GM21529 (cell line): ENCODE measurements at regions not wholly inside any gene's neighbourhood (a gene's known extent, or its start where the extent isn't known, plus 50 kb on each side); places are given as distances from the start of the nearest gene placed in this dataset.
A peak's percentile ranks its signal among the peaks of the same experiment; 100 is the strongest.
"Not testable (repeated sequence)": the region's sequence is repeated elsewhere in the genome, so short reads cannot be mapped to it uniquely, and the experiment has no call there.

Source experiments
- ATAC-seq: cut with Tn5 transposase; IDR thresholded peaks from one replicate; pipeline ENCODE4 v1.9.1; 2021; ENCODE audit not compliant: unreplicated experiment

- not testable (repeated sequence) for ATAC-seq
Observed at GRCh38 chr21:5103880-5104561, 5417.4 kb upstream of the TPTE start.

GRCh38 chr21:5104562-5104928, 5416.8 kb upstream of the TPTE start:
- not testable (repeated sequence) for ATAC-seq

- peak; percentile 35 for ATAC-seq
Observed at GRCh38 chr21:5105939-5106708, 5415.3 kb upstream of the TPTE start.

DNA sequence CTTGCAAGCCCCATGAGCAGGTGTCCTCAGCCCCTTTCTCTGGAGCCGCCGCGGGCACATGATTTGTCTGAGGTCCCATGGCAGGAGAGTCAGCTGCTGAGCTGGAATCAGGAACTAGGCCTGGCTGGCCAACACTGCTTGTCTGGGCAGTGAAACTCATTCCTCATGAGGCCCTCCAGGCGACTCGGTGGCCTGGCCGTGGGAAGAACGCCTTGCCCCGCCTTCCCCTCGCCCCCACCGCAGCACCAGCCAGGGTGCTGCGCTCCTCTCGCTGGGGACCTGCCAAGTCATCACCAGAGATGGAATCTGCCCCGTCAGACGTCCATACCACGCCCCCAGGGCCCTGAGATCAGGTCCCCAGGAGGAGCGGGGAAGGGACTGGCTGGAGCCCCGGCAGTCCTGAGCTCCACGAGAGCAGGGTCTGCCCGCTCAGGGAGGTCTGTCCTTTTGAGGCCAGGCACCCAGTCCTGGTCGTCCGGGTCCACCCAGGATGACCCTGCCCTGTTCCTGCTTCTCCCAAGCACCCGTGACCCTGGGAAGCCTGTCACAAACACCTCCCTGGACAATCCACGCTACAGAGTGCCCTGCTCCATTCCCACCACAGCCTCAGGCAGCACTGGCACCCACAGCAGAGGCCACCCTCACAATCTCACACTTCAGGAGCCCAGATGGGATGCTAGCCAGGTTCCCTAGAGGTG, 5414.5 kb upstream of the TPTE start:
- ATAC-seq: peak; percentile 24

GRCh38 chr21:5107637-5108036, 5413.7 kb upstream of the TPTE start:
- not testable (repeated sequence) for ATAC-seq

- ATAC-seq: not testable (repeated sequence)
Observed at GRCh38 chr21:5108048-5108775, 5413.2 kb upstream of the TPTE start.

DNA sequence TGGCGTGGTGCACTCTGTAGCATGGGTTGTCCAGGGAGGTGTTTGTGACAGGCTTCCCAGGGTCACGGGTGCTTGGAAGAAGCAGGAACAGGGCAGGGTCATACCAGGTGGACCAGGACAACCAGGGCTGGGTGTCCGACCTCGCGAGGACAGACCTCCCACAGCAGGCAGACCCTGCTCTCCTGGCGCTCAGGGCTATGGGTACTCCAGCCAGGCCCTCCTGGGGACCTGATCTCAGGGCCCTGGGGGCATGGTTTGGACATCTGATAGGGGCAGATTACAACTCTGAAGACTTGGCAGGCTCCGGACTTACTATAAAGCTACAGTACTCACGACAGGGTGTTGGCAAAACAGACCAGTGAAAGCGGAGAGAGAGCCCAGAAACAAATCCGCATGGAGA, 5410.2 kb upstream of the TPTE start:
- ATAC-seq: not testable (repeated sequence)

DNA sequence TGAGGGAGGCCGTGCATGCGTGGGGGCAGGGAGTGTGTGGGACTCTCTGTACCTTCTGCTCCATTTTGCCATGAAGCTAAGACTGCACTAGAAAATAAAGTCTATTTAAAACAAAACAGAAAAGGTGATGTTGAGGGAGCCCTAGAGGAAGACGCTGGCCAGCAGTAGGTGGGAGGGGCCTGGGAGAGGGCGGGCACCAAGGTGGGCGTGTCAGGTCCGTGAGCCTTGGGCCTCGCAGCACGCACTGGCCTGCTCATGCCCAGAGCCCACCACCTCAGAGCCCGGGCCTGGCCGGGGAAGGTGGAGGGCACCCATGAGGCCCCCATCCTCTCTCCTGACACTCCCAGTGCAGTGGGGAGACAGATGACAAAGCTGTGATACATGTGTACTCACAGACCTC, 5408.3 kb upstream of the TPTE start:
- not testable (repeated sequence) for ATAC-seq

- not testable (repeated sequence) for ATAC-seq
Observed at GRCh38 chr21:5114468-5114867, 5406.9 kb upstream of the TPTE start.

DNA sequence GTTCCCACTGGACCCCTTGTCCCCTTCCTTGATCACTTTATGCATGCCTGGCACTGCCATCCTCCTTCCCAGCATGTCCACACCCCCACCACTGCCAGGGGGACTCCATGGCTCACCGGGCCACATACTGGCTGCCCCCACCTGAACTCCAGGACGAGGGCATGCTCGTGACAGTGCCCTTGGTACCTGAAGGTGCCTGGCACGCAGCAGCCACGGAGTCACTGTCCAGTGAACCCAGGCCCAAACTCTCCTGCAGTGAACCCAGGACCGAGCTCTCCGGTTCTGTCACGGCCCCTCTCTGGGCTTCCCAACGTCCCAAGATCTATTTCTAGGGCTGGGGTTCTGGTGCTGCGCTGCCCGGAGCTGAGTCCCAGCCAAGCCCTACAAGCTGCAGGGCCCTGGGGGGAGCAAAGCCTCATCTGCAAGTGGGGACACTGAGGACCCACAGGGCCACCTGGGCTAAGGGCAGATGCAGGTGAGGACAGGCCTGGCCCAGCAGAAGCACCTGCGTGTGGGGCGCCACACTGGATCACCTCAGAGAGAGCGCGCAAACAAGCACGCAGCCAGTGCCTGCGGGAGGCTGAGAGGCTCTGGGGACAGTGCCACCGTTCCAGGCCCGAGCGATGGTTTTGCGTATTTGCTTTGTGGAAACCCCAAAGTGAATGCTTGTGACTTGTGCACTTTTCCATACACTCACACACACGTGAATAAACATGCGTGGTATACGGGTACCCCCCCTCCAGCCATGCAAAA, 5406.3 kb upstream of the TPTE start:
- ATAC-seq: not testable (repeated sequence)

DNA sequence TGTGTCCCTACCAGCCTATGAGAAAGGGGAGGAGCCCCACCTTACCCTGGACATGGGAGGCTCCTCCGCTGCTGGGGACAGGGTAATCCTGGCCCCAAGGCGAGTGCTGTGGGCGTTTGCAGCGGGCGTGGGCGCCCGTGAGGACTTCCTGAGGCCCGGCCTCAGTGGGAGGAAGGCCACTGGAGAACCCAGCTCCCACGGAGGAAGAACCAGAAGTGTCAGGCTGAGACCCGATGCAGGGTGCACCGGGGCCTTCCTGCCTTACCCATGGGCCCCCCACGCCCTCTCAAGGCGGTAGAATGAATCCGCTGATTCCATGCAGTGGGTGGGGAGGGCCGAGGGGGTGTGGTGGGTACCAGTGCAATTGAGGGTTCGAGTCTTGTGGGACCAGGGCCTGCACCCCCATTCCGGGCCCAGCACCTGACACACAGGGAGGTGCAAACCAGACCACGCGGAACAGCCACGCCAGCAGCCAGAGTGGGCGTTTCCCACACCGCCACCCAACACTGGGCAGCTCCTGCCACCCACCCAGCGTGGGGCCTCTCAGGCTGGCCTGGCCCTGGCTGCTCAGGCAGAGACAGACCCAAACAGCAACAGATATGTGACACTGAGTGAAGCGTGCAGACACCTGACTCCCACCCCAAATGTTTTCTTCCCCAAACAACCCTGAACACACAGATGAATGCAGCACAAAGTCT, 5405.6 kb upstream of the TPTE start:
- not testable (repeated sequence) for ATAC-seq

DNA sequence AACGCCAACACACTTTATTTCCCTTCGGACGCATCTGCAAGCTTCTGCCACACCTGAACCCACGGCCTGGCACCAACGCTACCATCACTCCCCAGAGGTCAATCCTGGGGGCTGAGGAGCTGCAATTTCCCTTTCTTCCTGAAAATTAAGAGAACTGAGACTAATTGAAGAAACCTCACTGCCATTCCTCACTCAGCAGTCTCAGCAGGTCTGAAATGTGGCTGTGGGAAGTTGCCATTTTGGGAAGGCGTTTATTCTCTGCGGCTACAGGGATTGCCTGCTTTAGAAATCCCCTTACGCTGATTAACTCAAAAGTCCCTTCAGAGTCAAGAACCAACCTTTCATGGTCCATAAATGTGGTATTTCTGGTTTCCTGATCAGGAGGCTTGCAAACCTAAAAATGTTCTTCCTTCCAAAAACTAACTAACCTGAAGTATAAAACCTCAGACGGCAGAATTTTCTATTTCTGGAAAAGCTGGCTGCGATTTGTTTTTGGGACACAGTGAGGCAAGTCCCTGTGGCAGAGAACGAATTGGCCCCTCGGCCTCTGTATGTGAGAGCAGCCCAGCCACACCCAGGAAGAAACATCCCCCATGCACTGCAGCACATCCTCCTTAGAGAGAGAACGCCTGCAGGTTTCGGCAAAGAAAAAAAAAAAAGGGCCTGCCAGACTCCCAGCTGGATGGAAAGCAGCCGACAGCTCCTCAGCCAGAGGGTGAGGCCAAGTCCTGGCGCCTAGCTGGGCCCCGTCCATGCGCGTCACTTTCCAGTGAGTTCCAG, 5404.8 kb upstream of the TPTE start:
- ATAC-seq: peak; percentile 36

- not testable (repeated sequence) for ATAC-seq
Observed at GRCh38 chr21:5117135-5117534, 5404.2 kb upstream of the TPTE start.

GRCh38 chr21:5117666-5118295, 5403.6 kb upstream of the TPTE start:
- not testable (repeated sequence) for ATAC-seq

DNA sequence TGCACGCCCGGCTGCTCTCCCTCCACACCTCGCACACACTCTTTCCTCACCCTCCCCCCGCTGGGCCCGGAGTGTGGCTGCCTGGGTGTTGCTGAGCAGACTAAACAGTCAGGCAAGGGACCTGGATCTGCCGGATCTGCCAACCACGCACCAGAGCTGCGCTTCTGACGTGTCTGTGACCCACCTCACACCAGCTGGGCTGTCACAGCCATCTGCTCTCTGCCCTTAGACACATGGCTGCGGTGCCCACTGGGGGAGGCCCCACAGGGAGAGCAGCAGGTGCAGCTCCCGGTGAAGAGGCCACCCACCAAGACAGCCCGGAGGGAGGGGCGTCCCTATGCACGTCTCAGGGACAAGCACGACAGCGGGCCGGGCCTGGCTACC, 5403.1 kb upstream of the TPTE start:
- not testable (repeated sequence) for ATAC-seq

DNA sequence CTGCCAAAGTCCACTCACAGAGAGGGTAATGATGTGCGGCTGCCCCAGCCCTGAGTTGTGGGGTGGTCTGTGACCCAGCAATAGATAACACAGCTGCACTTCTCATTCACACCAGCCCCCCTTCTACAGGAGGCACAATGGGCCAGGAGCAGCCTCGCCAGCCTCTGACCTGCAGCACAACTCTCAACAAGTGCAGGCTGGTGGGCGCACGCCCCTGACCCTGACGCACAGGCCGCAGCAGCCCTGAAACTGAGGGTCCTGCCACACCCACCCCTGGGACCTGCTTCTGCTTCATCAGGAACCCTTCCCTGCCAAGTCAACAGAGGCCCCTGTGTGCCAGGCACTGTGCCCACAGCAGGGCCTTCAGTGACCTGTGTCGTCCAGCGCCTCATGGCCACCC, 5402.2 kb upstream of the TPTE start:
- ATAC-seq: not testable (repeated sequence)

GRCh38 chr21:5121399-5121798, 5400.0 kb upstream of the TPTE start:
- not testable (repeated sequence) for ATAC-seq

GRCh38 chr21:5121849-5122248, 5399.5 kb upstream of the TPTE start:
- ATAC-seq: not testable (repeated sequence)

DNA sequence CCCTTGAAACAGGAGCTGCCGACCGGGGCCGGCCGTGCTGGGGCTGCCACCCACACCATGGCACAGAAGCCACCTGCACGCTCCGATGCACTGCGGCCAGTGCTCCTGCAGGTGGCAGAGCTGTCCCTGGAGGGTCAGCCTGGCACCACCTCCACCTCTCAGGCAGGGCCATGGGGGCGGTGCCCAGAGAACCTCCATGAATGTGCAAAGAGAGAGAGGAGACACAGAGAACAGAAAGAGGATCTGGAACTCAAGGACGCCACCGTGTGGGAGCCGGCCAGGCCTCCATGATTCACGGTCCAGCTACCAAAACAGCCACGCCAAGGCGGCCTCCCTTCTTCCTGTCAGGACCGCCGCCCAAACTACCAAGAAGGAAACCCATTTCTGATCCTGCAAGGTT, 5397.7 kb upstream of the TPTE start:
- ATAC-seq: peak; percentile 45
